Osteoblast (primary cell): ENCODE measurements at regions not wholly inside any gene's neighbourhood (a gene's known extent, or its start where the extent isn't known, plus 50 kb on each side); places are given as distances from the start of the nearest gene placed in this dataset.

Source experiments
- DNase-seq: peaks from one replicate; pipeline ENCODE4 v3.0.0; 2011; ENCODE audit warnings: low spot score, mixed read lengths; ENCODE audit not compliant: insufficient read length; ENCODE audit errors: missing footprints
- H2AFZ ChIP-seq: 2 replicates; pipeline ENCODE4 v1.6.0; 2011; ENCODE audit warnings: mild to moderate bottlenecking, low read length
- H3K27ac ChIP-seq: 2 replicates; pipeline ENCODE4 v1.5.1; 2011; ENCODE audit warnings: mild to moderate bottlenecking, low read depth, low read length, moderate library complexity
- H3K27me3 ChIP-seq: 2 replicates; pipeline ENCODE4 v1.6.0; 2012; ENCODE audit warnings: mild to moderate bottlenecking, control low read depth, inconsistent platforms, low read length, moderate library complexity; ENCODE audit not compliant: insufficient read depth
- H3K36me3 ChIP-seq: 2 replicates; pipeline ENCODE4 v1.5.1; 2011; ENCODE audit warnings: mild to moderate bottlenecking, low read length, control low read depth, moderate library complexity; ENCODE audit not compliant: insufficient read depth
- H3K4me1 ChIP-seq: 2 replicates; pipeline ENCODE4 v1.5.1; 2011; ENCODE audit warnings: mild to moderate bottlenecking, low read length, control low read depth, moderate library complexity; ENCODE audit not compliant: insufficient read depth
- H3K4me2 ChIP-seq: 2 replicates; pipeline ENCODE4 v1.6.0; 2011; ENCODE audit warnings: mild to moderate bottlenecking, low read length; ENCODE audit not compliant: insufficient read depth
- H3K4me3 ChIP-seq: fragments of 200-600 bp; sonication (generic); 3 replicates; pipeline ENCODE4 v1.5.1; 2012; ENCODE audit warnings: mild to moderate bottlenecking, low read length, inconsistent platforms; ENCODE audit not compliant: insufficient read depth
- H3K79me2 ChIP-seq: 2 replicates; pipeline ENCODE4 v1.6.0; 2012; ENCODE audit warnings: mild to moderate bottlenecking, low read length, control low read depth, inconsistent platforms; ENCODE audit not compliant: insufficient read depth
- H3K9me3 ChIP-seq: 2 replicates; pipeline ENCODE4 v1.5.1; 2011; ENCODE audit warnings: low read depth, low read length, control low read depth
- H4K20me1 ChIP-seq: 2 replicates; pipeline ENCODE4 v1.6.0; 2012; ENCODE audit warnings: mild to moderate bottlenecking, low read length, control low read depth; ENCODE audit not compliant: insufficient read depth
- TF ChIP-seq, protein P1 (sequence below): IDR thresholded peaks from 2 replicates; pipeline ENCODE4 v1.5.1; 2011; ENCODE audit warnings: mild to moderate bottlenecking, low read depth, low read length, moderate library complexity; ENCODE audit errors: extremely low read depth

GRCh38 chr2:57908736-57909161, 137.9 kb upstream of the VRK2 start:
- TF ChIP-seq, protein P1, sequence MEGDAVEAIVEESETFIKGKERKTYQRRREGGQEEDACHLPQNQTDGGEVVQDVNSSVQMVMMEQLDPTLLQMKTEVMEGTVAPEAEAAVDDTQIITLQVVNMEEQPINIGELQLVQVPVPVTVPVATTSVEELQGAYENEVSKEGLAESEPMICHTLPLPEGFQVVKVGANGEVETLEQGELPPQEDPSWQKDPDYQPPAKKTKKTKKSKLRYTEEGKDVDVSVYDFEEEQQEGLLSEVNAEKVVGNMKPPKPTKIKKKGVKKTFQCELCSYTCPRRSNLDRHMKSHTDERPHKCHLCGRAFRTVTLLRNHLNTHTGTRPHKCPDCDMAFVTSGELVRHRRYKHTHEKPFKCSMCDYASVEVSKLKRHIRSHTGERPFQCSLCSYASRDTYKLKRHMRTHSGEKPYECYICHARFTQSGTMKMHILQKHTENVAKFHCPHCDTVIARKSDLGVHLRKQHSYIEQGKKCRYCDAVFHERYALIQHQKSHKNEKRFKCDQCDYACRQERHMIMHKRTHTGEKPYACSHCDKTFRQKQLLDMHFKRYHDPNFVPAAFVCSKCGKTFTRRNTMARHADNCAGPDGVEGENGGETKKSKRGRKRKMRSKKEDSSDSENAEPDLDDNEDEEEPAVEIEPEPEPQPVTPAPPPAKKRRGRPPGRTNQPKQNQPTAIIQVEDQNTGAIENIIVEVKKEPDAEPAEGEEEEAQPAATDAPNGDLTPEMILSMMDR: no peak
- no peaks in the 10 kb centered on the region for H3K27me3 ChIP-seq
- H3K4me3 ChIP-seq: no peak overlapping the region
- H3K9me3 ChIP-seq: no peaks in the 10 kb centered on the region
- H3K79me2 ChIP-seq: no peaks in the 10 kb centered on the region
- H3K4me2 ChIP-seq: no peak overlapping the region
- DNase-seq: no peak
- H3K4me1 ChIP-seq: no peaks in the 10 kb centered on the region
- no peaks in the 10 kb centered on the region for H4K20me1 ChIP-seq
- H3K36me3 ChIP-seq: no peaks in the 10 kb centered on the region
- no peak overlapping the region for H3K27ac ChIP-seq
- H2AFZ ChIP-seq: no peak overlapping the region

DNA sequence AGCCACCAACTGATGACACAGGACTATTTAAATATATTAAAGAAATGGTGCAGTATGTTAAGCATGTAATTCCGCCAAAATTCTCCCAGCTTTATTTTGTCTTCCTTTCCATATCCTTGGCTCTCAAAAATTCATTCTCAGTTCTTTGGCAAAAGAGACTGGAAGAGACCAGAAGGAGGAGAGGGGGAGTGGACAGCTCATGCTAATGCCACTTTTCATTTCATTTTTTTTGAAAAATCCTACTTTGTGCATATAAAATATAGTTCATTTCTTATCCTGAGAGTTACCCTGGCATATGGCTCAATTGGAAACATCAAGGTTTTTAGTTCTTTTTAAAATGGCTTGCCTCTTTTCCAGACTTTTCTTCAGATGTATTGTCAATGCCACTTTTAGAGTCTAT, 128.5 kb upstream of the VRK2 start:
- TF ChIP-seq, protein P1: no peak
- Histone ChIP-seq H3K4me2 (no peak overlapping the region), H3K27ac (no peak overlapping the region), H3K79me2 (no peaks in the 10 kb centered on the region), H3K36me3 (no peaks in the 10 kb centered on the region), H2AFZ (no peak overlapping the region), H3K9me3 (no peaks in the 10 kb centered on the region), H3K4me1 (no peaks in the 10 kb centered on the region), H3K27me3 (no peaks in the 10 kb centered on the region), H3K4me3 (no peak overlapping the region), H4K20me1 (no peaks in the 10 kb centered on the region)
- no peak for DNase-seq

- Histone ChIP-seq H3K9me3 (no peaks in the 10 kb centered on the region), H4K20me1 (no peaks in the 10 kb centered on the region), H3K27ac (no peak overlapping the region), H3K4me3 (no peak overlapping the region), H3K79me2 (no peaks in the 10 kb centered on the region), H3K4me1 (no peaks in the 10 kb centered on the region), H2AFZ (no peak overlapping the region), H3K36me3 (no peaks in the 10 kb centered on the region), H3K4me2 (no peak overlapping the region), H3K27me3 (no peaks in the 10 kb centered on the region)
- TF ChIP-seq, protein P1: no peak
- no peak for DNase-seq
These were observed 126.2 kb upstream of the VRK2 start for GRCh38 chr2:57920342-57920939.

DNA sequence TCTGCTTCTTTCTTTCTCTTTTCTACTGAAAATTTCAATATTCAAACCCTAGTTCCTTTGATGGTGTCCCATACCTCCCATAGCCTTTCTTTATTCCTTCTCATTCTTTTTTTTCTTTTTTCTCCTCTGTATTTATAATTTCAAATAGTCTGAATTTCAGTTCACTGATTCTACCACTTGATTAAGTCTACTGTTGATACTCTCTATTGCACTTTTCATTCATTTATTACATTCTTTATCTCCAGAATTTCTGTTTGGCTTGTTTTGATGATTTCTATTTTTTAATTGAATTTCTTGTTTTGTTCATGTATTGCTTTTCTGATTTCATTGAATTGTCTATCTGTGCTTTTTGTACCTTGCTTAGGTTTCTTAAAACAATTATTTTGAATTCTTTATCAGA, 111.9 kb upstream of the VRK2 start:
- TF ChIP-seq, protein P1: no peak
- Histone ChIP-seq H3K4me2 (no peak overlapping the region), H4K20me1 (no peaks in the 10 kb centered on the region), H2AFZ (no peak overlapping the region), H3K4me1 (no peaks in the 10 kb centered on the region), H3K27ac (no peak overlapping the region), H3K4me3 (no peak overlapping the region), H3K79me2 (no peaks in the 10 kb centered on the region), H3K27me3 (no peaks in the 10 kb centered on the region), H3K36me3 (no peaks in the 10 kb centered on the region), H3K9me3 (peaks cover 6% of the 10 kb centered on the region)
- DNase-seq: no peak
